HepG2 (cell line): ENCODE measurements at regions not wholly inside any gene's neighbourhood (a gene's known extent, or its start where the extent isn't known, plus 50 kb on each side); places are given as distances from the start of the nearest gene placed in this dataset.

Experiments
- LBX2 ChIP-seq: sonication (generic); formaldehyde crosslinking; IDR thresholded peaks from 2 replicates; pipeline ENCODE4 v1.5.0; 2020; ENCODE audit warnings: missing genetic modification reagents, mild to moderate bottlenecking, borderline replicate concordance
- ZBTB40 ChIP-seq, 2 experiments: fragments of 450-650 bp in 1 of 2; sonication (generic) in 1 of 2; formaldehyde crosslinking in 1 of 2; IDR thresholded peaks; 2 replicates each; pipeline versions ENCODE4 v1.6.1 to v1.8.0; 2016 to 2022; ENCODE audit warnings: antibody characterized with exemption in 1 of 2, mild to moderate bottlenecking in 1 of 2, missing genetic modification reagents in 1 of 2

GRCh38 chr4:100695871-100696270 lies 178.0 kb upstream of the EMCN start (continued):
- TF ChIP-seq LBX2 (CRISPR knock-in tag) (no peak), ZBTB40 (IDR thresholded peaks at IDR 0.05) (no peak), ZBTB40 (CRISPR knock-in tag; IDR thresholded peaks at IDR 0.05) (no peak)
